ENCODE measurements at regions not wholly inside any gene's neighbourhood (a gene's known extent, or its start where the extent isn't known, plus 50 kb on each side); places are given as distances from the start of the nearest gene placed in this dataset.

- CTCF ChIA-PET = no interaction called here
- intact Hi-C loops (cut with micrococcal nuclease; ENCODE audit: unreplicated experiment) = no loop called here
- Histone ChIP-seq H2AFZ (no peak overlapping the region), H3K4me2 (no peak overlapping the region), H3K4me1 (replicated peaks; ENCODE audit: insufficient read depth) (no peaks in the 10 kb centered on the region), H3K36me3 (ENCODE audit: low read depth) (no peaks in the 10 kb centered on the region), H3K27me3 (ENCODE audit: insufficient read depth, low read depth) (no peaks in the 10 kb centered on the region), H3K27ac (no peak overlapping the region), H4K20me1 (ENCODE audit: insufficient read depth) (no peaks in the 10 kb centered on the region), H3K9me3 (ENCODE audit: insufficient read depth, low read depth) (0 out of 2 replicates have a peak, but pooled peaks cover under 1% of the 10 kb centered on the region), H3K79me2 (ENCODE audit: low read depth) (no peaks in the 10 kb centered on the region), H3K4me3 (no peak overlapping the region), H3K9me2 (ENCODE audit: insufficient read depth) (no peaks in the 10 kb centered on the region), H3F3A (ENCODE audit: insufficient read depth, low read depth) (no peaks in the 10 kb centered on the region)
- no peak for DNase-seq
- TF ChIP-seq EZH2 (IDR thresholded peaks at IDR 0.05; ENCODE audit: low read depth) = no peak
- no peak for TF ChIP-seq CTCF (conservative IDR thresholded peaks at IDR 0.05)
- POLR2A ChIA-PET (ENCODE audit: unreplicated experiment) = no interaction called here
- BruUV-seq (replicated peaks) = no TSS peak
Measured at GRCh38 chr13:76523740-76524340, 362.4 kb downstream of the KCTD12 start.

- DNase-seq = no peak
- H3K9me3 ChIP-seq (ENCODE audit: insufficient read depth, low read depth) = no peaks in the 10 kb centered on the region
- no peak for TF ChIP-seq CTCF (conservative IDR thresholded peaks at IDR 0.05)
- TF ChIP-seq EZH2 (IDR thresholded peaks at IDR 0.05; ENCODE audit: low read depth) = no peak
- H3K9me2 ChIP-seq (ENCODE audit: insufficient read depth) = no peaks in the 10 kb centered on the region
- H3K4me2 ChIP-seq = no peak overlapping the region
- H3K79me2 ChIP-seq (ENCODE audit: low read depth) = no peaks in the 10 kb centered on the region
- H3K27ac ChIP-seq = no peak overlapping the region
- BruUV-seq (replicated peaks) = no TSS peak
- H3K4me1 ChIP-seq (replicated peaks; ENCODE audit: insufficient read depth) = no peaks in the 10 kb centered on the region
- H3K4me3 ChIP-seq = no peak overlapping the region
- no peak overlapping the region for H2AFZ ChIP-seq
- H3F3A ChIP-seq (ENCODE audit: insufficient read depth, low read depth) = no peaks in the 10 kb centered on the region
- H4K20me1 ChIP-seq (ENCODE audit: insufficient read depth) = no peaks in the 10 kb centered on the region
- CTCF ChIA-PET = no interaction called here
- H3K27me3 ChIP-seq (ENCODE audit: insufficient read depth, low read depth) = no peaks in the 10 kb centered on the region
- POLR2A ChIA-PET (ENCODE audit: unreplicated experiment) = no interaction called here
- intact Hi-C loops (cut with micrococcal nuclease; ENCODE audit: unreplicated experiment) = no loop called here
- H3K36me3 ChIP-seq (ENCODE audit: low read depth) = no peaks in the 10 kb centered on the region
Measured at GRCh38 chr13:76522083-76522755, 364.0 kb downstream of the KCTD12 start.

- H3K27ac ChIP-seq = no peak overlapping the region
- H4K20me1 ChIP-seq (ENCODE audit: insufficient read depth) = no peaks in the 10 kb centered on the region
- no peaks in the 10 kb centered on the region for H3K9me2 ChIP-seq (ENCODE audit: insufficient read depth)
- no peaks in the 10 kb centered on the region for H3K36me3 ChIP-seq (ENCODE audit: low read depth)
- DNase-seq = no peak
- ChIA-PET CTCF (no interaction called here), POLR2A (ENCODE audit: unreplicated experiment) (no interaction called here)
- H3K4me3 ChIP-seq = no peak overlapping the region
- peak overlapping the region; percentile 15; the same call in 1 of the 2 replicates for H3K4me2 ChIP-seq
- intact Hi-C loops (cut with micrococcal nuclease; ENCODE audit: unreplicated experiment) = no loop called here
- H3F3A ChIP-seq (ENCODE audit: insufficient read depth, low read depth) = no peaks in the 10 kb centered on the region
- H2AFZ ChIP-seq = no peak overlapping the region
- no peaks in the 10 kb centered on the region for H3K79me2 ChIP-seq (ENCODE audit: low read depth)
- TF ChIP-seq CTCF (conservative IDR thresholded peaks at IDR 0.05) = no peak
- no peak for TF ChIP-seq EZH2 (IDR thresholded peaks at IDR 0.05; ENCODE audit: low read depth)
- BruUV-seq (replicated peaks) = no TSS peak
- no peaks in the 10 kb centered on the region for H3K9me3 ChIP-seq (ENCODE audit: insufficient read depth, low read depth)
- H3K4me1 ChIP-seq (replicated peaks; ENCODE audit: insufficient read depth) = peaks cover 13% of the 10 kb centered on the region
- no peaks in the 10 kb centered on the region for H3K27me3 ChIP-seq (ENCODE audit: insufficient read depth, low read depth)
Measured at GRCh38 chr13:76519685-76520084, 366.5 kb downstream of the KCTD12 start.
